ENCODE measurements at regions not wholly inside any gene's neighbourhood (a gene's known extent, or its start where the extent isn't known, plus 50 kb on each side); places are given as distances from the start of the nearest gene placed in this dataset.

GRCh38 chr1:55539652-55540512, 324.7 kb upstream of the USP24 start:
- Histone ChIP-seq H3K4me1 (ENCODE audit: control insufficient read depth in 1 of 2, insufficient read depth in 2 of 2, low read length in 2 of 2) (no peaks in the 10 kb centered on the region), H3K36me3 (ENCODE audit: control insufficient read depth in 1 of 2, insufficient read depth in 2 of 2, low read length in 2 of 2) (no peaks in the 10 kb centered on the region), H3K9ac (ENCODE audit: low read depth in 1 of 2, low read length in 2 of 2) (no peak overlapping the region), H3K27me3 (ENCODE audit: control insufficient read depth in 1 of 2, insufficient read depth in 2 of 2, low read length in 2 of 2) (no peaks in the 10 kb centered on the region), H3K27ac (ENCODE audit: low read depth, low read length) (no peak overlapping the region), H3K9me3 (ENCODE audit: control insufficient read depth in 1 of 2, low read length in 2 of 2) (no peaks in the 10 kb centered on the region), H3K4me3 (ENCODE audit: low read depth in 1 of 2, low read length in 2 of 2) (no peak overlapping the region)

GRCh38 chr1:55538428-55538827, 323.3 kb upstream of the USP24 start:
- no peak overlapping the region for H3K9ac ChIP-seq (ENCODE audit: low read depth in 1 of 2, low read length in 2 of 2)
- no peaks in the 10 kb centered on the region for H3K4me1 ChIP-seq (ENCODE audit: control insufficient read depth in 1 of 2, insufficient read depth in 2 of 2, low read length in 2 of 2)

GRCh38 chr1:55536545-55536865, 321.3 kb upstream of the USP24 start:
- Histone ChIP-seq H3K9me3 (ENCODE audit: control insufficient read depth in 1 of 2, low read length in 2 of 2) (no peaks in the 10 kb centered on the region), H3K4me3 (ENCODE audit: low read depth in 1 of 2, low read length in 2 of 2) (no peak overlapping the region), H3K27ac (ENCODE audit: low read depth, low read length) (no peak overlapping the region), H3K27me3 (ENCODE audit: control insufficient read depth in 1 of 2, insufficient read depth in 2 of 2, low read length in 2 of 2) (no peaks in the 10 kb centered on the region), H3K9ac (ENCODE audit: low read depth in 1 of 2, low read length in 2 of 2) (no peak overlapping the region), H3K36me3 (ENCODE audit: control insufficient read depth in 1 of 2, insufficient read depth in 2 of 2, low read length in 2 of 2) (no peaks in the 10 kb centered on the region), H3K4me1 (ENCODE audit: control insufficient read depth in 1 of 2, insufficient read depth in 2 of 2, low read length in 2 of 2) (no peaks in the 10 kb centered on the region)

More at GRCh38 chr1:55538428-55538827, 323.3 kb upstream of the USP24 start:
- H3K9me3 ChIP-seq (ENCODE audit: control insufficient read depth in 1 of 2, low read length in 2 of 2) = no peaks in the 10 kb centered on the region
- H3K27ac ChIP-seq (ENCODE audit: low read depth, low read length) = no peak overlapping the region
- H3K36me3 ChIP-seq (ENCODE audit: control insufficient read depth in 1 of 2, insufficient read depth in 2 of 2, low read length in 2 of 2) = no peaks in the 10 kb centered on the region
- H3K4me3 ChIP-seq (ENCODE audit: low read depth in 1 of 2, low read length in 2 of 2) = no peak overlapping the region
- H3K27me3 ChIP-seq (ENCODE audit: control insufficient read depth in 1 of 2, insufficient read depth in 2 of 2, low read length in 2 of 2) = no peaks in the 10 kb centered on the region

- H3K9ac ChIP-seq (ENCODE audit: low read depth in 1 of 2, low read length in 2 of 2) = no peak overlapping the region
These were observed 320.8 kb upstream of the USP24 start for GRCh38 chr1:55535724-55536544.

GRCh38 chr1:55534565-55535121, 319.5 kb upstream of the USP24 start:
- Histone ChIP-seq H3K9me3 (ENCODE audit: control insufficient read depth in 1 of 2, low read length in 2 of 2) (no peaks in the 10 kb centered on the region), H3K9ac (ENCODE audit: low read depth in 1 of 2, low read length in 2 of 2) (no peak overlapping the region), H3K4me3 (ENCODE audit: low read depth in 1 of 2, low read length in 2 of 2) (no peak overlapping the region), H3K27ac (ENCODE audit: low read depth, low read length) (no peak overlapping the region), H3K36me3 (ENCODE audit: control insufficient read depth in 1 of 2, insufficient read depth in 2 of 2, low read length in 2 of 2) (no peaks in the 10 kb centered on the region), H3K4me1 (ENCODE audit: control insufficient read depth in 1 of 2, insufficient read depth in 2 of 2, low read length in 2 of 2) (no peaks in the 10 kb centered on the region), H3K27me3 (ENCODE audit: control insufficient read depth in 1 of 2, insufficient read depth in 2 of 2, low read length in 2 of 2) (no peaks in the 10 kb centered on the region)

More at GRCh38 chr1:55535724-55536544, 320.8 kb upstream of the USP24 start:
- no peak overlapping the region for H3K27ac ChIP-seq (ENCODE audit: low read depth, low read length)
- H3K4me1 ChIP-seq (ENCODE audit: control insufficient read depth in 1 of 2, insufficient read depth in 2 of 2, low read length in 2 of 2) = no peaks in the 10 kb centered on the region
- H3K27me3 ChIP-seq (ENCODE audit: control insufficient read depth in 1 of 2, insufficient read depth in 2 of 2, low read length in 2 of 2) = no peaks in the 10 kb centered on the region
- H3K9me3 ChIP-seq (ENCODE audit: control insufficient read depth in 1 of 2, low read length in 2 of 2) = no peaks in the 10 kb centered on the region
- no peaks in the 10 kb centered on the region for H3K36me3 ChIP-seq (ENCODE audit: control insufficient read depth in 1 of 2, insufficient read depth in 2 of 2, low read length in 2 of 2)
- H3K4me3 ChIP-seq (ENCODE audit: low read depth in 1 of 2, low read length in 2 of 2) = no peak overlapping the region

- H3K4me1 ChIP-seq (ENCODE audit: control insufficient read depth in 1 of 2, insufficient read depth in 2 of 2, low read length in 2 of 2) = peaks cover 0 to 5% of the 10 kb centered on the region in 2 donors
- no peak overlapping the region for H3K27ac ChIP-seq (ENCODE audit: low read depth, low read length)
- H3K27me3 ChIP-seq (ENCODE audit: control insufficient read depth in 1 of 2, insufficient read depth in 2 of 2, low read length in 2 of 2) = no peaks in the 10 kb centered on the region
- H3K36me3 ChIP-seq (ENCODE audit: control insufficient read depth in 1 of 2, insufficient read depth in 2 of 2, low read length in 2 of 2) = no peaks in the 10 kb centered on the region
- no peaks in the 10 kb centered on the region for H3K9me3 ChIP-seq (ENCODE audit: control insufficient read depth in 1 of 2, low read length in 2 of 2)
- H3K9ac ChIP-seq (ENCODE audit: low read depth in 1 of 2, low read length in 2 of 2) = no peak overlapping the region
- H3K4me3 ChIP-seq (ENCODE audit: low read depth in 1 of 2, low read length in 2 of 2) = no peak overlapping the region
These were observed 316.5 kb upstream of the USP24 start for GRCh38 chr1:55531644-55532043.

GRCh38 chr1:55530749-55531478, 315.8 kb upstream of the USP24 start:
- Histone ChIP-seq H3K27me3 (ENCODE audit: control insufficient read depth in 1 of 2, insufficient read depth in 2 of 2, low read length in 2 of 2) (no peaks in the 10 kb centered on the region), H3K9ac (ENCODE audit: low read depth in 1 of 2, low read length in 2 of 2) (no peak overlapping the region), H3K9me3 (ENCODE audit: control insufficient read depth in 1 of 2, low read length in 2 of 2) (no peaks in the 10 kb centered on the region), H3K4me3 (ENCODE audit: low read depth in 1 of 2, low read length in 2 of 2) (no peak overlapping the region), H3K4me1 (ENCODE audit: control insufficient read depth in 1 of 2, insufficient read depth in 2 of 2, low read length in 2 of 2) (peaks cover 0 to 12% of the 10 kb centered on the region in 2 donors), H3K27ac (ENCODE audit: low read depth, low read length) (no peak overlapping the region), H3K36me3 (ENCODE audit: control insufficient read depth in 1 of 2, insufficient read depth in 2 of 2, low read length in 2 of 2) (no peaks in the 10 kb centered on the region)

- H3K4me3 ChIP-seq (ENCODE audit: low read depth in 1 of 2, low read length in 2 of 2) = no peak overlapping the region
These were observed 313.9 kb upstream of the USP24 start for GRCh38 chr1:55529017-55529416.

GRCh38 chr1:55527831-55528230, 312.7 kb upstream of the USP24 start:
- no peak overlapping the region for H3K9ac ChIP-seq (ENCODE audit: low read depth in 1 of 2, low read length in 2 of 2)
- no peaks in the 10 kb centered on the region for H3K27me3 ChIP-seq (ENCODE audit: control insufficient read depth in 1 of 2, insufficient read depth in 2 of 2, low read length in 2 of 2)
- no peaks in the 10 kb centered on the region for H3K9me3 ChIP-seq (ENCODE audit: control insufficient read depth in 1 of 2, low read length in 2 of 2)
- H3K4me3 ChIP-seq (ENCODE audit: low read depth in 1 of 2, low read length in 2 of 2) = no peak overlapping the region
- no peak overlapping the region for H3K27ac ChIP-seq (ENCODE audit: low read depth, low read length)
- peaks cover 6 to 19% of the 10 kb centered on the region in 2 donors for H3K4me1 ChIP-seq (ENCODE audit: control insufficient read depth in 1 of 2, insufficient read depth in 2 of 2, low read length in 2 of 2)
- no peaks in the 10 kb centered on the region for H3K36me3 ChIP-seq (ENCODE audit: control insufficient read depth in 1 of 2, insufficient read depth in 2 of 2, low read length in 2 of 2)

More at GRCh38 chr1:55529017-55529416, 313.9 kb upstream of the USP24 start:
- Histone ChIP-seq H3K27ac (ENCODE audit: low read depth, low read length) (no peak overlapping the region), H3K27me3 (ENCODE audit: control insufficient read depth in 1 of 2, insufficient read depth in 2 of 2, low read length in 2 of 2) (no peaks in the 10 kb centered on the region), H3K9ac (ENCODE audit: low read depth in 1 of 2, low read length in 2 of 2) (no peak overlapping the region), H3K9me3 (ENCODE audit: control insufficient read depth in 1 of 2, low read length in 2 of 2) (no peaks in the 10 kb centered on the region), H3K4me1 (ENCODE audit: control insufficient read depth in 1 of 2, insufficient read depth in 2 of 2, low read length in 2 of 2) (peaks cover 0 to 12% of the 10 kb centered on the region in 2 donors), H3K36me3 (ENCODE audit: control insufficient read depth in 1 of 2, insufficient read depth in 2 of 2, low read length in 2 of 2) (no peaks in the 10 kb centered on the region)
